GM18499 (cell line): ENCODE measurements at regions not wholly inside any gene's neighbourhood (a gene's known extent, or its start where the extent isn't known, plus 50 kb on each side); places are given as distances from the start of the nearest gene placed in this dataset.

Source experiments
- ATAC-seq: cut with Tn5 transposase; IDR thresholded peaks from one replicate; pipeline ENCODE4 v1.9.1; 2021; ENCODE audit warnings: moderate number of reproducible peaks; ENCODE audit not compliant: insufficient read depth, unreplicated experiment

- ATAC-seq, result no peak
Observed at GRCh38 chr11:29373725-29374124, 643.1 kb downstream of the KCNA4 start.

- ATAC-seq, result no peak
Observed at GRCh38 chr11:29368126-29368525, 648.7 kb downstream of the KCNA4 start.

GRCh38 chr11:29364006-29364405 lies 652.8 kb downstream of the KCNA4 start:
- no peak for ATAC-seq

GRCh38 chr11:29361369-29361768 lies 655.5 kb downstream of the KCNA4 start:
- ATAC-seq, result no peak

- ATAC-seq, result no peak
Observed at GRCh38 chr11:29353833-29354232, 663.0 kb downstream of the KCNA4 start.

GRCh38 chr11:29352273-29352795 lies 664.5 kb downstream of the KCNA4 start:
- no peak for ATAC-seq

GRCh38 chr11:29351301-29351873 lies 665.4 kb downstream of the KCNA4 start:
- no peak for ATAC-seq

GRCh38 chr11:29343465-29344333 lies 673.1 kb downstream of the KCNA4 start:
- peak; percentile 90 for ATAC-seq

GRCh38 chr11:29336727-29337575 lies 679.9 kb downstream of the KCNA4 start:
- ATAC-seq, result no peak

GRCh38 chr11:29334776-29335130 lies 682.1 kb downstream of the KCNA4 start:
- ATAC-seq, result no peak

- ATAC-seq, result peak; percentile 77
Observed at GRCh38 chr11:29333993-29334775, 682.6 kb downstream of the KCNA4 start.

- no peak for ATAC-seq
Observed at GRCh38 chr11:29331451-29332010, 685.3 kb downstream of the KCNA4 start.

GRCh38 chr11:29328961-29329441 lies 687.8 kb downstream of the KCNA4 start:
- ATAC-seq, result no peak

GRCh38 chr11:29327891-29328290 lies 688.9 kb downstream of the KCNA4 start:
- no peak for ATAC-seq

GRCh38 chr11:29326757-29327156 lies 690.1 kb downstream of the KCNA4 start:
- no peak for ATAC-seq

- no peak for ATAC-seq
Observed at GRCh38 chr11:29324328-29324727, 692.5 kb downstream of the KCNA4 start.

GRCh38 chr11:29321293-29322132 lies 695.3 kb downstream of the KCNA4 start:
- no peak for ATAC-seq

- no peak for ATAC-seq
Observed at GRCh38 chr11:29320196-29320595, 696.6 kb downstream of the KCNA4 start.

- ATAC-seq, result no peak
Observed at GRCh38 chr11:29319210-29319609, 697.6 kb downstream of the KCNA4 start.
